Endothelial cell of umbilical vein (primary cell): ENCODE measurements at regions not wholly inside any gene's neighbourhood (a gene's known extent, or its start where the extent isn't known, plus 50 kb on each side); places are given as distances from the start of the nearest gene placed in this dataset.

Experiments used
- BruUV-seq: library from RNA; stranded (reverse); fragments of 400-500 nt; replicated peaks from 2 replicates; lab custom pipeline; 2021; lab: Mats Ljungman, UMichigan
- CTCF ChIA-PET: fragments of 300-600, 350-600 bp; sonication (Branson Sonifier 250); formaldehyde crosslinking; loops from one replicate; lab custom pipeline; 2021; ENCODE audit warnings: antibody characterized with exemption, inconsistent platforms; lab: Charles Lee
- POLR2A ChIA-PET: fragments of 300-600, 350-600 bp; sonication (Branson Sonifier 250); formaldehyde crosslinking; loops from one replicate; lab custom pipeline; 2021; ENCODE audit warnings: antibody characterized with exemption, inconsistent platforms; lab: Charles Lee
- DNase-seq: peaks from one replicate; pipeline ENCODE4 v3.0.0-alpha.2; 2011; ENCODE audit warnings: low read depth, low spot score
- FAIRE-seq: peaks from 2 replicates; lab custom pipeline; 2011; peaks lifted over from hg19 to GRCh38; lab: Jason Lieb, UNC
- H2AFZ ChIP-seq: 2 replicates; pipeline ENCODE4 v1.6.0; 2012; ENCODE audit warnings: low read depth, low read length, control low read depth, inconsistent platforms
- H3K27ac ChIP-seq: 2 replicates; pipeline ENCODE4 v1.5.1; 2011; ENCODE audit warnings: low read depth, mild to moderate bottlenecking, control low read depth, low read length, moderate library complexity; ENCODE audit not compliant: insufficient read depth
- H3K27me3 ChIP-seq, 2 experiments: 2 replicates each; pipeline versions ENCODE4 v1.6.0 to v1.6.1; 2011; ENCODE audit warnings: low read length in 2 of 2, mixed read lengths in 1 of 2; ENCODE audit not compliant: control insufficient read depth in 2 of 2, insufficient read depth in 2 of 2
- H3K36me3 ChIP-seq, 2 experiments: 2 replicates in 1 of 2; 3 replicates in 1 of 2; pipeline ENCODE4 v1.5.1; 2011; ENCODE audit warnings: low read length in 2 of 2, mild to moderate bottlenecking in 1 of 2, moderate library complexity in 1 of 2; ENCODE audit not compliant: control insufficient read depth in 2 of 2, insufficient read depth in 2 of 2; ENCODE audit errors: extremely low read depth in 1 of 2
- H3K4me1 ChIP-seq: 3 replicates; pipeline ENCODE4 v1.5.1; 2011; ENCODE audit warnings: mild to moderate bottlenecking, low read length; ENCODE audit not compliant: control insufficient read depth, insufficient read depth; ENCODE audit errors: extremely low read depth
- H3K4me2 ChIP-seq: 2 replicates; pipeline ENCODE4 v1.6.1; 2011; ENCODE audit warnings: low read length, control low read depth, mixed read lengths; ENCODE audit not compliant: insufficient read depth
- H3K4me3 ChIP-seq, 3 experiments: fragments of 200-600 bp in 1 of 3; sonication (generic), shearing (Covaris generic) in 1 of 3; replicated peaks in 1 of 3; 2 replicates each; pipeline ENCODE4 v1.5.1; 2011 to 2016; ENCODE audit warnings: control low read depth in 3 of 3, low read length in 3 of 3, mild to moderate bottlenecking in 2 of 3, inconsistent platforms in 1 of 3, low read depth in 1 of 3, moderate library complexity in 1 of 3; ENCODE audit not compliant: insufficient read depth in 1 of 3
- H3K79me2 ChIP-seq: 2 replicates; pipeline ENCODE4 v1.6.0; 2012; ENCODE audit warnings: low read length, inconsistent platforms; ENCODE audit not compliant: control insufficient read depth, insufficient read depth
- H3K9ac ChIP-seq: replicated peaks from 2 replicates; pipeline ENCODE3; 2011; ENCODE audit warnings: low read length, control low read depth; ENCODE audit not compliant: insufficient read depth; ENCODE audit errors: extremely low read depth
- H3K9me1 ChIP-seq: replicated peaks from 3 replicates; pipeline ENCODE4 v1.6.0; 2011; ENCODE audit warnings: mild to moderate bottlenecking, low read length; ENCODE audit not compliant: control insufficient read depth, insufficient read depth; ENCODE audit errors: extremely low read depth
- H3K9me3 ChIP-seq: replicated peaks from 2 replicates; pipeline ENCODE4 v1.5.1; 2012; ENCODE audit warnings: low read length, inconsistent platforms; ENCODE audit not compliant: control insufficient read depth, insufficient read depth
- H4K20me1 ChIP-seq: replicated peaks from 2 replicates; pipeline ENCODE3; 2011; ENCODE audit warnings: mild to moderate bottlenecking, low read length; ENCODE audit not compliant: control insufficient read depth, insufficient read depth; ENCODE audit errors: extremely low read depth
- CTCF ChIP-seq, 2 donors: IDR thresholded peaks; 1 replicate in 1 of 2; 2 replicates in 1 of 2; pipeline ENCODE4 v1.5.1; 2011; ENCODE audit warnings: low read length in 2 of 2, mild to moderate bottlenecking in 2 of 2, moderate library complexity in 2 of 2, control low read depth in 1 of 2, inconsistent platforms in 1 of 2, low read depth in 1 of 2; ENCODE audit not compliant: insufficient read depth in 1 of 2; ENCODE audit errors: extremely low read depth in 1 of 2
- EZH2 ChIP-seq: IDR thresholded peaks from 2 replicates; pipeline ENCODE4 v1.6.1; 2012; ENCODE audit warnings: borderline replicate concordance, low read depth, mild to moderate bottlenecking, moderate library complexity, low read length, inconsistent platforms; ENCODE audit not compliant: severe bottlenecking
- FOS ChIP-seq: IDR thresholded peaks from 2 replicates; pipeline ENCODE4 v1.6.1; 2011; ENCODE audit warnings: mild to moderate bottlenecking, low read length, moderate library complexity, borderline replicate concordance; ENCODE audit not compliant: insufficient read depth
- GATA2 ChIP-seq: IDR thresholded peaks from 2 replicates; pipeline ENCODE4 v1.7.0; 2011; ENCODE audit warnings: low read depth, mild to moderate bottlenecking, moderate library complexity, mixed read lengths, low read length; ENCODE audit not compliant: insufficient read length, insufficient read depth
- JUN ChIP-seq: IDR thresholded peaks from 2 replicates; pipeline ENCODE4 v1.6.1; 2011; ENCODE audit warnings: borderline replicate concordance, low read depth; ENCODE audit not compliant: insufficient read length, insufficient read depth
- MAX ChIP-seq: IDR thresholded peaks from 2 replicates; pipeline ENCODE4 v1.6.1; 2011; ENCODE audit not compliant: insufficient read depth, insufficient read length
- MYC ChIP-seq: IDR thresholded peaks from one replicate; pipeline ENCODE4 v1.6.1; 2011; ENCODE audit warnings: mild to moderate bottlenecking, low read depth, low read length
- POLR2A ChIP-seq: IDR thresholded peaks from 2 replicates; pipeline ENCODE4 v1.6.1; 2012; ENCODE audit warnings: low read depth, mild to moderate bottlenecking, control low read depth, low read length
- POLR2AphosphoS5 ChIP-seq: IDR thresholded peaks from 2 replicates; pipeline ENCODE4 v1.6.1; 2012; ENCODE audit warnings: low read depth, mild to moderate bottlenecking, control low read depth, low read length, moderate library complexity; ENCODE audit not compliant: insufficient read depth
- dilution Hi-C: fragments of 300-500 bp; cut with MboI; formaldehyde crosslinking; loops from one replicate; pipeline ENCODE4 v1.15.0; 2019; ENCODE audit warnings: low sequenced_read_pairs; ENCODE audit not compliant: extremely low pct_ligation_motif_present
- intact Hi-C: fragments of 100-400 bp; cut with micrococcal nuclease; formaldehyde crosslinking; loops from one replicate; pipeline ENCODE4 v1.10.0; 2022

DNA sequence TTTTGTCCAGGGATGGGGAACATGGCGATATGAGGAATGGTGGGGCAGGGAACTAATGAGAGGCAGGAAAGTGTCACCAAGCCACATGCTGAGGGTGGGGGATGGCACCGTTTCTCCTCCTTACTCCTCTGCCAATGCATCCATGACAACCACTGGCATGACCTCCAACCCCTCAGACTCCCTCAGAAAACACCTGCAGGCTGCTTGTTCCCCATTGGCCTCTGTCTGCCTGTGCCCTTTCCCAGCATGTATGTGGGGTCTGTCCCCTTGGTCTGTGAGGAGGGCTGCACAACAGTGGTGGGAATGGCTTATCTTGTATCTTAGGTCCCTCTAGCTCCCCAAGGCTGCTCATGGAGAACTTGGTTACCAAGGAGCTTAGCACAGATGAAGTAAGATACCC, 137.2 kb upstream of the NGF start:
- FAIRE-seq: no peak
- BruUV-seq: no TSS peak

GRCh38 chr1:115473986-115474565, 136.0 kb upstream of the NGF start:
- intact Hi-C loops: no loop called here
- H3K4me2 ChIP-seq: no peak overlapping the region

More for the DNA sequence above, 137.2 kb upstream of the NGF start:
- Histone ChIP-seq H3K27ac (no peak overlapping the region), H4K20me1 (no peaks in the 10 kb centered on the region), H3K9ac (no peak overlapping the region), H3K36me3 (no peaks in the 10 kb centered on the region), H3K4me2 (no peak overlapping the region), H3K4me3 (no peak overlapping the region), H3K79me2 (no peaks in the 10 kb centered on the region), H3K9me3 (no peaks in the 10 kb centered on the region), H3K4me1 (no peaks in the 10 kb centered on the region), H2AFZ (no peak overlapping the region), H3K27me3 (peaks cover 0 to 2% of the 10 kb centered on the region in 2 experiments), H3K9me1 (no peaks in the 10 kb centered on the region)
- intact Hi-C loops: no loop called here
- ChIA-PET CTCF (no interaction called here), POLR2A (no interaction called here)
- DNase-seq: no peak
- TF ChIP-seq EZH2: no peak
- no peak for TF ChIP-seq POLR2AphosphoS5
- TF ChIP-seq MAX: no peak
- TF ChIP-seq GATA2: no peak
- TF ChIP-seq POLR2A: no peak
- TF ChIP-seq JUN: no peak
- TF ChIP-seq MYC: no peak
- dilution Hi-C loops: no loop called here

More at GRCh38 chr1:115473986-115474565, 136.0 kb upstream of the NGF start:
- no peak overlapping the region for H2AFZ ChIP-seq
- H3K27me3 ChIP-seq: no peaks in the 10 kb centered on the region
- no peak overlapping the region for H3K4me3 ChIP-seq
- FAIRE-seq: no peak
- DNase-seq: no peak
- H3K79me2 ChIP-seq: no peaks in the 10 kb centered on the region
- H3K9ac ChIP-seq: no peak overlapping the region
- TF ChIP-seq JUN: no peak
- no peak for TF ChIP-seq MYC
- no peak for TF ChIP-seq EZH2
- no peak for TF ChIP-seq MAX
- TF ChIP-seq POLR2AphosphoS5: no peak
- no peak for TF ChIP-seq CTCF (IDR thresholded peaks at IDR 0.05; ENCODE audit: extremely low read depth in 1 of 2, insufficient read depth in 1 of 2, low read depth in 1 of 2, low read length in 2 of 2)
- TF ChIP-seq GATA2: no peak
- TF ChIP-seq FOS: no peak
- no peak for TF ChIP-seq POLR2A
- dilution Hi-C loops: no loop called here
- H3K9me3 ChIP-seq: no peaks in the 10 kb centered on the region
- no peak overlapping the region for H3K27ac ChIP-seq
- CTCF ChIA-PET: interaction anchor here (1.0 to 7.2 kb wide), 2 partner anchors 120 to 334 kb away, joined by 3 to 165 read pairs; no protein-coding TSS in a partner anchor
- BruUV-seq: no TSS peak
- no peaks in the 10 kb centered on the region for H3K36me3 ChIP-seq
- no peaks in the 10 kb centered on the region for H3K9me1 ChIP-seq
- POLR2A ChIA-PET: no interaction called here
- no peaks in the 10 kb centered on the region for H4K20me1 ChIP-seq
- H3K4me1 ChIP-seq: no peaks in the 10 kb centered on the region
